A549 (cell line): ENCODE measurements at regions not wholly inside any gene's neighbourhood (a gene's known extent, or its start where the extent isn't known, plus 50 kb on each side); places are given as distances from the start of the nearest gene placed in this dataset.

Source experiments
- CEBPB ChIP-seq, 2 experiments: fragments of >200 bp in 1 of 2; sonication (Bioruptor Twin) in 1 of 2; formaldehyde crosslinking in 1 of 2; IDR thresholded peaks; 2 replicates each; pipeline ENCODE4 v1.6.1; 2012 to 2016
- EP300 ChIP-seq, 2 experiments: fragments of >200 bp; sonication (Bioruptor Twin); formaldehyde crosslinking; IDR thresholded peaks; 2 replicates in 1 of 2; 3 replicates in 1 of 2; pipeline ENCODE4 v1.6.1; 2016 to 2017

DNA sequence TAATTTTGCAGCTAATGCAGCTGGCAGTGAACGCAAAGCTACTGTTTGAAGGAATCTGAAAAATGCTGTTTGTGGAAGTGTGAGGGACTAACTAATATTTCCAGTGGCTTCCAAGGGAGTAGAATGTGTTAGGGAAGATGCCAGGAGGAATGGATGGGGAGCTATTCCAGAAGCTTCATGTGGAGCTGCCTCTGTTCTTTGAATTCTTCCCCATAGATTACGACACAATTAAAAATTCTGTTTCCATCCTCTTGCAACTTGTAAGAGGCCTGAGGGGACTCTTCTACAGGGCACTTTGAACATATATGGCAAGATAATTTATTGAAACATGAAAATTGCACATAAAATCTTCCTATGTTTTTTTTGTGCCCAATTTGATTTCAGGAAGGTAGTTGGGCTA, 74.3 kb upstream of the CTXND1 start:
- no peak for TF ChIP-seq EP300 (IDR thresholded peaks at IDR 0.05)
- no peak for TF ChIP-seq CEBPB (IDR thresholded peaks at IDR 0.05)
